Activated T-helper 1 cell treated with anti-CD3 and anti-CD28 coated beads, Interleukin-2, amount 50 U/mL, for 16 hours (primary cell): ENCODE measurements at regions not wholly inside any gene's neighbourhood (a gene's known extent, or its start where the extent isn't known, plus 50 kb on each side); places are given as distances from the start of the nearest gene placed in this dataset.

Experiments used
- DNase-seq, 2 donors: peaks; one replicate each; pipeline ENCODE4 v3.0.0-alpha.2; 2020; ENCODE audit warnings: low read depth in 1 of 2, low spot score in 1 of 2

DNA sequence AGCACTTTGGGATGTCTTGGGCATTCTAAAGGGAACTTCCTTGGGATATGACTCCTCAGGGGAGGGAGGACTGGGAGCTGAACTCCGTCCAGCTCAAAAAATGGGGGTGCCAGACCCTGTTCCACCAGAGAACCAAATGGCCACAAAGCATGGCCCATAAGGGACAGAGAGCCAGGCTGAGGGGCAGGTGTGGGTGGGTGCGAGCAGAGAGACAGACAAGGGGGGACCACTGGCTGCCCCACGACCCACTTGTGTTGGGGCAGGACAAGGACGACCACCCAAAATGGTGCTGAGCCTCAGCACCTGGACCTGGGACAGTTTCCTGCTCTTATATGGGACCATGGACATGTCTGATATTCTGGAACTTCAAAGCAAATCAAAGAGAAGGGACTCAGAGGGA lies 148.2 kb upstream of the MLN start:
- no peak for DNase-seq

DNA sequence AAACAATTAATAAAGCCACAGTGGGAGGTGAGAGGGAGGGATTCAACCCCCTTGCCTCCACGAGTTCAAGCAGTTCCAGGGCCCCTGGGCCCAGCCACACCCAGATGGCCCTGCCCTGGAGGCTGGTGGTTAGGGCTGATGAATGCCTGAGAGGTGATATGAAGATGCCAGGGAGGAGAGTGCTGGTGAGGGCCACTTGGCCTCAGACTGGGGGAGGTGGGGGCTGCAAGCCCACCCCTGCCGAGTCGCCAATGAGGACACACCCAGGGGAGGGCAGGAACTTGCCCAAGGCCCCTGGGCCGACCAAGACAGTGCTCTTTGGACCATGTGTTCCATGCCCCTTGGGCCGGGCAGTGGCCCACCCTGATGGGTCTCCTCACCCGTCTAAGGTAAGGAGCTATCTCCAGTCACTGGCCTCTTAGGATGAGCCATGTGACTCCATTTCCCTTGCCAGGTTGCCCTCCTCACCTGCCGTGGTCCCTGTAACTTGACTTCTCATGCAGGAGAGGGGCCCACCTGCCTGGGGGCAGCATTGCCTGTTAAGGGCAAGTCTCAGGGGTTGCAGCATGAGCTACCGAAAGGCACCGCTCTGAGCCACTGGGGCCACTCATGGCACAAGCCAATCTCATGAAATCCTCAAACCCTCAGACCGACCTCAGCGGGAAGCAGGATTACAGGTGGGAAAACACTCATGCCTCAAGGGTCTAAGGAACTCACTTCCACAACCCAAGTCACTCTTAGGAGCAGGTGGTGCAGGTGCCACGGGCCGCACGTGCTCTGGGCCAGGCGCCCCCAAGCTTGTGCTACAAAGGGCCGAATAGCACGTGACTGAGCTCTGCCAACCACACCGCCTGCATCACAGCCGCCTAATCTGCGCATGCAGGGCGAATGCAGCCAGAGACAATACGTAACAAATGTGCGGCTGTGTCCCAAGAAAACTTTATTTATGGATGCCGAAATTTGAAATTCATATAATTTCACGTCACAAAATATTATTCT lies 147.4 kb upstream of the MLN start:
- no peak for DNase-seq

GRCh38 chr6:33950472-33950881 lies 146.7 kb upstream of the MLN start:
- DNase-seq = no peak

DNA sequence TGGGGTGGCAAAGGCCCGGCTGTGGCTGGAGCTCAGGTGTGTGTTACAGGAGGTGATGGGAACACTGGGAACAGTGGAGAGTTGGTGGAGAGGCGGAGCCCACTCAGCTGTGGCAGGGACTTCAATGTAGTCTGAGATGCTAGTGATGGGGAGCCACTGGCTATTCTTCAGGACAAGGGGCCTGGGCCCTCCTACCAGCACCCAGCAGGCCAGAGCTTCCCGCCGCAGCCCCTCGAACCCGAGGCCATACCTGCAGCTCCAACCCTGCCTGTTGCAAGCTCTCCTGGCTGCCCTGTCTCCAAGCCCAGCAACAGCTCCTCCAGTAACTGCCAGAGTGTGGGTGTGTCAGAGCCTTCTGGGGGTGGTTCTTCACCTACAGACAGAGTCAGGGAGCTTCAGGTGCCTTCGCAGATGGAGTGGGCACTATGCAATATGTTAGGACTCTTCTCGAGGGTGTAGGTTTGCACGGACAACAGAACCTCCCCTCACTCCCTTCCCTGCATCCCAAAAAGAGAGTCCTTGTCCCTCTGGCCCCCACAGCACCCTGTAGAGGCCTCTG lies 146.2 kb upstream of the MLN start:
- no peak for DNase-seq

DNA sequence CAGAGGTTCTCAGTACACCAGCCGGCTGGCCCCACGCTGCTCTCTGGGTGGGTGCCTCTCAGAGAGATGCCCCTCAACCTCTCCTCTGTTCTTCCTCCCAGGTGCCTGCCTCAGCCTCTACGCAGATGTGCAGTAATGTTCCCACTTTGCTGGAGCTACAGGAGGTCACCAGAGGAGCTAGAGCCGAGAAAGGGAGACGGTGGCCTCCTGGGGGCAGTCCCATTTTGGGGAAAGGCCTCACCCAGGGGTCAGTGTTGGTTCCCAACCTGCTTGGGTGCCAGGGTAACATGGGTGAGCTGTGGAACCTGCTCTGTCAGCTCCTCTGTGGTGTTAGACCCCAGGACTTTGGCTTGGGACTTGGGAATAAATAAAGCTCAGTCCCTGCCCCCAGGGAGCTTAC lies 145.3 kb upstream of the MLN start:
- DNase-seq = no peak

- DNase-seq = no peak
Observed at GRCh38 chr6:33947916-33948594, 144.3 kb upstream of the MLN start.

DNA sequence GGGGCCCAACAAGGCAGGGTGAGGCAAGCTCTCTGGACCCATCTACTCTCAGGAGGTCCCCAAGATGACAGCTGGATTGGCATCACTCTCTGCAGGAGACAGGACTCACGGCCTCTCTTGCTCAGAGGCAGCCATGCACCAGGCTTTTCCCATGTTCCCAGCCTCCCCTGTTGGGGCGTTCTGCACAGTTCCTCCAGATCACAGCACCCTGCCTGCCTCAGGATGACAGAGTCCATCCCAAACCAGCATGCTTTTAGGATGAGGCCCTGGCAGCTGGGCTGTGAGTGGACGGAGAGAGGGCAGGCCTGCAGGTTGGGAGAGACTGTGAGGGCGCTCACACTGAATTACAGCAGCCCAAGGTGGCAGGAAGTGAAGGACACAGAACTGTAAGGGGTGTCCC lies 143.2 kb upstream of the MLN start:
- DNase-seq = no peak

- DNase-seq = no peak
Observed at GRCh38 chr6:33945931-33946330, 142.1 kb upstream of the MLN start.

DNA sequence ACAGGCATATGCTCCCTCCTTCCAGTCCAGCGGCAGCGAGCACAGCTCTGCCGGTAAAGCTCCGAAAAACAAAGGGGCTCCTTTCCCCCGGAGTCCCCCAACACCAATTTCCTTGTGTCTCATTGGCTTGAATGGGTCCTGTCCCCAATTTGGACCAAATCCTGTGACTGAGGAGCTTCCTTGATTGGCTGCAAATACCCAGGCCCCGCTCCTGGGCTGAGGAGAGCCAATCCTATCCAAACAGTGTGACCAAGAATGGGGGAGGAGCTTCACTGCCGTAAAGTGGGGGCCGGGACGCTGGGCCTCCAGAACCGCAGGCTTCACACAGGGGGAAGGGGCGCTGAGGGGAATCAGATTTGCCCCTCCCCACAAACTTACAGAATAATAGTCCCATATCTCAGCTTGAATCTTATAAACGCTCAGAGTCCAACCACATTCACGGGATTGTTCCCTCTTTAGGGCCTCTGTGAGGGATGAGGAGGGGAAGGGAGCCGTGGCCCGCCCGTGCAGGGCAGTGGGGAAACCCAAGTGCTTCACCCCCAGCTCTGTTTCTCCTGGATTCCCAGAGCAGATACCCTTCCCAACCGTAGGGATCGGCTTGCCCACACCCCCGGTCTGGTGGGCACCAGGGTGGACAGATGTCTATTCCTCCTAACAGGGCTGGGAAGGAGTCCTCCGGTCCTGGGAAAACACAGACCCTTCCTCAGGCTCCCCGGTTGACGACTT lies 141.0 kb upstream of the MLN start:
- no peak for DNase-seq

GRCh38 chr6:33936886-33937285 lies 133.1 kb upstream of the MLN start:
- no peak for DNase-seq

GRCh38 chr6:33935439-33936080 lies 131.8 kb upstream of the MLN start:
- no peak for DNase-seq

GRCh38 chr6:33934731-33935270 lies 131.0 kb upstream of the MLN start:
- DNase-seq = no peak

DNA sequence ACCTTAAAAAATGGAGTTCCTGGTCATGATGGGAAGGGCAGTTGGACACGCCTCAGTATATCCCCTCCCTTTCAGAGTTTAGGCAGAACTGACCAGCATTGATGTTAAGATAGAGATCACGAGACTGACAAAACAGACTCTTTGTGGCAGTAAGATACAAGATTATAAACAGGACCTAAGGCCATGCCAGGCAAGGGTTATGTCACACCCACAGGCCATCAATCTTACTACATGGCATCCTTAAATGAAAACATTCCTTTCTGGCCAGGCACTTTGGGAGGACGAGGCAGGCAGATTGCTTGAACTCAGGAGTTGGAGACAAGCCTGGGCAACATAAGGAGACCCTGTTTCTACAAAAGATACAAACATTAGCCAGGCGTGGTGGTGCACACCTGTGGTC lies 129.3 kb upstream of the MLN start:
- DNase-seq = no peak

GRCh38 chr6:33931799-33932198 lies 128.0 kb upstream of the MLN start:
- DNase-seq = no peak

GRCh38 chr6:33929575-33930288 lies 125.9 kb upstream of the MLN start:
- no peak for DNase-seq

DNA sequence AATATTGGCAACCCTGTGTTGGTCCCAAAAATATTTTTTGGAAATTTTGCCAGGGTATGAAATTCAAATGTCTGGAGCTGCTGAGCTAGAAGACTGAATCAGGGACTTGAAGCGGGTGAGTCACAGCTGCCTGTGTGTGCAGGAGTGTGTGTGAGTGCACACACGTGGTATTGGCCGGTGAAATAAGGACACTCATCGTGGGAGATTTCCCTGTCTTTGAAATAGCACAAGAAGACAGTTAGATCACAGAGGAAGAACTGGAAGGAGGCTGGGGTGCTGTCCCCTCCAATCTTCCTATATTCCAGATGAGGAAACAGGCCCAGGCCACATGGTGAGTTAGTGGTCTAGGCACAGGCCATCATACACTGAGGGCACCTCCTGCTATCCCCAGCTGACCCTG lies 123.8 kb upstream of the MLN start:
- no peak for DNase-seq

- DNase-seq = no peak
Observed at GRCh38 chr6:33927112-33927511, 123.3 kb upstream of the MLN start.

DNA sequence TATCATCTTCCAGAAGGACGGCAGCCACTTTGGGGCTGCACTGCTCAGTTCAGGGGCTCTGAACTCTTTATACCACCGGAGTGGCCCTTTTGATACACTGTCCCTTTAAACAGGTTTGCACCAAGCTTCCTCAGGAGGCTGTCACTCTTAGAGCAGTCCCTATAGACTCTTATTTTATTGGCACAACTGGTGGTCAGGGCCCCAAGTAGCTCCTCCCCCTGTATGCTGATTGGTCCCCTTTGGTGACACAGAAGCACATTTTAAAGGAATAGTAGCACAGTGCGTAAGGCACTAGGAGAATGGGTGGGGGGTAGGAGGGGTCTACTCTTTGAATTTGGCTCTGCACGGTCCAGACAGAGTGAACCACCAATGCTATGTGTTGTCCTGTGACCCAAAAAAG lies 122.6 kb upstream of the MLN start:
- DNase-seq = no peak

- DNase-seq = no peak
Observed at GRCh38 chr6:33925936-33926335, 122.1 kb upstream of the MLN start.

DNA sequence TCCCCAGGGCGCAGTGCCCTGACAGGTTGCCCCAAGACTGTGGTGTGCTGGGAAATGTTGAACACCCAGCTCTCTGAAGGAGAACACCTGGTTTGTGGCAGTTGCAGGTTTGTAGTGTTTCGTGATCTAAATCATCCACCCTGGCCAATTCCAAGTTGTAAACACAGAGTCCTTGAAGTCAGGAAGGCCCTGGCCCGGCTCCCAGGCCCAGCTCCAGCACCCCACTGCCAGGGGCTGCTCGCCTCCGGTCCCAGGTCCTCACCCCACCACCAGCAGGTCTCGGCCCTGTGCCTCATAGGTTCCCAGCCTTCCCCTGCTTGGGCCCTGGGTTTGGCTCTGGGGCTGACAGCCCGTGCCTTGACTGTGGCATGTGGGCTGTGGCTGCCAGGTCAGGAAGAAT lies 121.4 kb upstream of the MLN start:
- DNase-seq = no peak
